ENCODE measurements at regions not wholly inside any gene's neighbourhood (a gene's known extent, or its start where the extent isn't known, plus 50 kb on each side); places are given as distances from the start of the nearest gene placed in this dataset.

- no peak for DNase-seq (ENCODE audit: low read depth in 4 of 4, low spot score in 1 of 4)
Observed at GRCh38 chr2:225156853-225157451, 114.7 kb upstream of the DOCK10 start.

DNA sequence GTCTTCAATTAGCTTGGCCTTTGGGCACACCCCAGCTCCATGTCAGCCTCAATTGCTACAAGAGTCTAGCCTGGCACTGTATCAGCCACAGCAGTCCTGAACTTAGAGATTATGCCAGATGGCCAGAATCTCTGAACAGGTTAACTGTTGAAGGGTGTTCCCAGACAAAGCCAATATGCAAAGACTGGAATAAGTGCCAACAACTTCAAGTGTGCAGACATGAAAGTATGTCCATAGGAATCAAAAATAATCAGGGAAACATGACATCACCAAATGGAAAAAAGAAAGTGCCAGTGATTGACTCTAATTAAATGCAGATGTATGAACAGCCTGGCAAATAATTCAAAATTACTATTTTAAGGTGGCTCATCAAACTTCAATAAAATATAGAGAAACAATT lies 98.5 kb upstream of the DOCK10 start:
- DNase-seq (ENCODE audit: low read depth in 4 of 4, low spot score in 1 of 4) = no peak

- DNase-seq (ENCODE audit: low read depth in 4 of 4, low spot score in 1 of 4) = no peak
Observed at GRCh38 chr2:225137971-225138370, 95.7 kb upstream of the DOCK10 start.

GRCh38 chr2:225136552-225136951 lies 94.3 kb upstream of the DOCK10 start:
- no peak for DNase-seq (ENCODE audit: low read depth in 4 of 4, low spot score in 1 of 4)

DNA sequence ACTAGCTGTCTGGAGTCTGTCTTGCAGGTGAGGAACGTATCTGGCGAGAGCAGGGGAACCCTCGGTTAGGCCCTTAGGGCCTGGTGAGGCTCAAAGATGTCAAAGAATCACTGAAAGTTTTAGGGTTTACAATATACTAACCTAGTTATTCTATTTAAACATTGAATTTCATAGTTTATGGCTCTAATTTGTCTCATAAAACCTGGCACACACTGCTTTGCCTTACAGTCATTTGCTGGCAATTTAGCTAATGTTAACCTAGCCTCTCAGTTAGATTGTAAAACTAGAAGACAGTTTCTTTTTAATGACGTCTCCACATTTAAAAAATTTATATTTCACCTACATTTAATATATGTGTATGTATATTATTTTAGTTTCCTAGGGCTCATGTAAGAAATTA lies 89.6 kb upstream of the DOCK10 start:
- DNase-seq (ENCODE audit: low read depth in 4 of 4, low spot score in 1 of 4) = no peak

DNA sequence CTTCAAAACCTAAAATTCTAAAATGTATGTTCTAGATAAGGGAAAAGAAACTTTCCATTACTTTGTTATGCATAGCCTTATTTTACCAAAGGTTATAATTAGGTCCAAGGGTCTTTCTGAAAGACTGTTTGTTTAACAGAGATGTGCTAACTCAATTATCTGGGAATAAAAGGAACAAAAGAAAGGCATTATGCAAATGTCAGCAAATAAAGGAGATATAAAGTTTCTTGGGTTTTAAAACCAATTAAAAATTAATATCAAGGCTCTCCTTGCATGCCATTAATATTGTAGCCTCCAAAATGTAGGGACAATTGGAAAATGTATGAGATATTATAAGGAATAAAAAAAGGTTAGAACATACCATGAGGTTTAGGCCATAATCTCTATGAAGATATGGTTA lies 87.8 kb upstream of the DOCK10 start:
- no peak for DNase-seq (ENCODE audit: low read depth in 4 of 4, low spot score in 1 of 4)

GRCh38 chr2:225124311-225125017 lies 82.2 kb upstream of the DOCK10 start:
- DNase-seq (ENCODE audit: low read depth in 4 of 4, low spot score in 1 of 4) = no peak

DNA sequence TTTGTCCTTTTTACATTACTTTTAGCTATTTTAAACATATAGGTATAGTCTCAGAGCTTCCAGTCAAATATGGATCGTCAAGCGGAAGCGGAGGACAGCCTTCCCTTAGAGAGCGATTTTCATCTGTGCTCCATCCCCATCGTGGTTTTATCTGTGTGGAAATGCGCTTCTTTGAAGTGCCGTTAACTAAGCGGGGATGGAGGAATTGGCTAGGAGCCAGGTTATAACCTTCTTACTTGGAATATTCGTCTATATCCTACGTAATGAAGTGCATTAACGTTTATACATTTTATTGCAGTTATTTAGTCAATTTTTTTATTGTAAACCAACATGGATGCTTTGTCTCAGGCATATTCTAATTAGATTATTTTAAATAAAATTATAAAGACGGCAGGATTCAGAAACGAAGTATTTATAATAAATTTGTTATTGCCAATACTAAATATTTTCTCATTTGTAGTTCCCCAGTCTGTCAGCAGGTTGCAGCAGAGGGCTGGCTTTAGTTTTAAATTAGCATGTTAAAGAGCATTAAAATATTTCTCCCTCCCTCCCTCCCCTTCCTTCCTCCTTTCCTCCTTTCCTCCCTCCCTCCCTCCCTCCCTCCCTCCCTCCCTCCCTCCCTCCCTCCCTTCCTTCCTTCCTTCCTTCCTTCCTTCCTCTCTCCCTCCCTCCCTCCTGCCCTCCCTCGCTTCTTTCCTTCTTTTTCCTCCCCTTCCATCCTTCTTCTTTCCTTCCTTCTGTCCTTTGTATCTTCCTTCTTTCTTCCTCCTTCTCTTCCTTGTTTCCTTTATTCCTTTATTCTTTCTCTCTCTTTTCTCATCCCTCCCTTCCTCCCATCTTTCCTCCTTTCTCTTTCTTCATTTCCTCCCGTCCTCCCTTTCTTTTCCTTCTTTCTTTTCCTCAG lies 80.6 kb upstream of the DOCK10 start:
- DNase-seq (ENCODE audit: low read depth in 4 of 4, low spot score in 1 of 4) = peak in 2 of 4 experiments; percentile 7 to 25

- DNase-seq (ENCODE audit: low read depth in 4 of 4, low spot score in 1 of 4) = no peak
Observed at GRCh38 chr2:225122007-225122406, 79.7 kb upstream of the DOCK10 start.

DNA sequence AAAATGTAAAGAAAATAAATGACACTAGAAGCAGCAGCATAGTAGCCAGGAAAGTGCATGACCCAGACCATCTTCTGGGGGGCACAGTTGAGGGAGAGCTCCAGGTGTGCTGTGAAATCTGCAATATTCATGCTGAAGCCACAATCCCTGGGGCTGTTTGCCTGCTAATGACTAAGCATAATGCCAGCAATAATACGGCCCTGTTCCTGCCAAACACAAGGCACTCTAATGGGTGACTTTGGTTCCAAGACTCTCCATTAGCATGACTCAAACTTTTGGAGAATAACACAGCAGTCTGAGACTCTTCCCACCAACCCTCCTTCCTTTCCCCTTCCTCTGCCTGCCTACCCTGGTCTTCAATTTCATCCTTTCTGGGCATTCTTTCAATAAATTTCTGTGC lies 77.9 kb upstream of the DOCK10 start:
- no peak for DNase-seq (ENCODE audit: low read depth in 4 of 4, low spot score in 1 of 4)

GRCh38 chr2:225117051-225117716 lies 74.9 kb upstream of the DOCK10 start:
- no peak for DNase-seq (ENCODE audit: low read depth in 4 of 4, low spot score in 1 of 4)

DNA sequence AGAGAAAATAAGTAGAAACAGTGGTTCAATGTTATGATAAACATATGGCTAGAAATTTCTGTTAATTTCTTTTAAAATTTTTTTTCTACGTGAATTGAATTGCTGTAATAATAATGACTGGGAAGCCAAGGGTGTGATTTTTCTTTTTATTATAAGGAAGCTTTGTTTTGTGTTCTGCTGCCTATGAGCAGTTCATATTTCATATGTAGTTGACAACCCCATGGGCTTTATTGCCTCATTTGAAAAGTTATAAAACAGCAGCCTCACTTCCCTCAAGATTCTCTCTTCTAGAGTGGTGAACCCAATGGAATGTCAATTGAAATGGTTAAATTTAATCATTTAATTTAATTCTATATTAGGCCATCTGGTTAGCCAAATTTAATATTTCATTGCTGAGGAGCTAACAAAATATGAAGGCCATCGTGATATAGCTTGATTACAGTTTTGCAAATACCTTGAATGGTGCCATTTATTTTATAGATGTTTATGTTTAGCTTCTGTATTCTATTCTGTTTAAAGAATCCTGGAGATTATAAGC lies 72.6 kb upstream of the DOCK10 start:
- DNase-seq (ENCODE audit: low read depth in 4 of 4, low spot score in 1 of 4) = no peak

GRCh38 chr2:225113371-225114015 lies 71.2 kb upstream of the DOCK10 start:
- DNase-seq (ENCODE audit: low read depth in 4 of 4, low spot score in 1 of 4) = no peak

DNA sequence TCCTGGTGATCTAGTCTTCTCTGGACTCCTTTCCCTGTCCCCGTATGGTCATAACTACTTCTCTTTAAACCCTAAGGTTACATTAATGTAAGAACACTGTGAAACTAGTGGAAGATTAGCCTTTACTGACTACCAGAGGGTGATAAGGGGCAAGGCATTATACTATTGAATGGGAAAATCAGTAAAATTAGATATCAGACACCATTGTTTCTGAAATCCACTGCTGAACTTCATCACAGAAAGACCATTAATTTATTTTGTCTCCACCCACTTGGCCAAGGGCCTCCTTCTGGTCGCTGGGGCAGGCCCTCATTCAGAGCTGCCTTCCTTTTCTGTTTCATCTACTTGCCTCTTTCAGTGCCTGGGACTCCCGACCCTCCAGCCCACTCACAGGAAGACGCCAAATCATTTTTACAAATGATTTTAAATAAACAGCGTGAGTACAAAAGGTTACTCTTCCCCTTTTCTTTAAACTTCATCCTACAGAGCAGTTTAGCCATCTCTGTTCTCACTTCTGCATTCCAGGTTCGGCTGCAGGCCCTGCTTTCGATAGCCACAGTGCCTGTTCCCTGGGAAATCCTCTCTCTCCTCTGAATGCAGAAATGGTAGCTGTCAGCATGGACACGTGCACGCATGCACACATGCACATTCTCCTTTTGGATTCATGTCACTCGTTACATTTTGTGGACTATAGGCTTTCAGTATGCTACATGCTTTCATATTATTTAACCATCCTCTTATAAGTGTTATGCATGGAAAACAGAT lies 70.3 kb upstream of the DOCK10 start:
- no peak for DNase-seq (ENCODE audit: low read depth in 4 of 4, low spot score in 1 of 4)

DNA sequence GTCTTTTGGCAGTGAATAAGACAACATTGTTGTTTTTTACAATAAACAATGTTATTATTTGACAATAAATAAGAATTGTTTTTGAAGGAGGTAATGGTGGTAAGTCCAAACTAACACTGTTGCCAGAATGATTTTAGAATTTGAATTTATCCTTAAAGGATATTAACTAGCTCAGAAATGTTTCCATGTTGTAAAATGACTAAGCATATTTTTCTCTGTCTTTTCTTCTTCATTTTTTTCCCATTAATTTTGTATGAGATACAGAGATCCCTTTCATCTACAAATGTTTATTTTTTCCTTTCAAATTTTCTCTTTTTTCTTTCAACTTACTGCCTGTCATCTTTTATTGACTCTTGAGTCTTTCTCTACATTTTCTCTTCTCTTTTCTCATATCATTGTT lies 66.5 kb upstream of the DOCK10 start:
- DNase-seq (ENCODE audit: low read depth in 4 of 4, low spot score in 1 of 4) = no peak

- DNase-seq (ENCODE audit: low read depth in 4 of 4, low spot score in 1 of 4) = no peak
Observed at GRCh38 chr2:225104971-225105370, 62.7 kb upstream of the DOCK10 start.

- no peak for DNase-seq (ENCODE audit: low read depth in 4 of 4, low spot score in 1 of 4)
Observed at GRCh38 chr2:225104321-225104720, 62.1 kb upstream of the DOCK10 start.

GRCh38 chr2:225103737-225104141 lies 61.5 kb upstream of the DOCK10 start:
- no peak for DNase-seq (ENCODE audit: low read depth in 4 of 4, low spot score in 1 of 4)

DNA sequence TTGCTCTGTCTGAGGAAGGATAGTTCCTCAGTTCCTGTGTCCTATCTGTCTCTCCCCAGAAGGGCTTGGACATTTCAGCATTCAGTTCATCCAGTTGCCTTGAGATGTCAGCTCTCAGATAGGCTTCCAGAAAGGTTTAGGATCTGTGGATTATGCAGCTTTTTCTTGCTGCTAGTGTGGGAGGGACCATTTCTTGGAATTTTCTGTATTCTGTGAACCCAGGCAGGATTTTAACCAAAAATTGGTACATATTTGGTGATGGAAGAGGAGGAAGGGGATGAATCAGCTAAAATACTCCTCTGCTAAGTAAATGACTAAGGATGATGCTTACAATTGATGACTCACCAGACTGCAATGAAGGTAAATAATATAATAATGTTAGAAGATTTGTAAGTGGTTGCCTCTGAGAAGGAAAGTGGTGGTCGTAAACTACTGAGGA lies 58.6 kb upstream of the DOCK10 start:
- DNase-seq (ENCODE audit: low read depth in 4 of 4, low spot score in 1 of 4) = no peak

DNA sequence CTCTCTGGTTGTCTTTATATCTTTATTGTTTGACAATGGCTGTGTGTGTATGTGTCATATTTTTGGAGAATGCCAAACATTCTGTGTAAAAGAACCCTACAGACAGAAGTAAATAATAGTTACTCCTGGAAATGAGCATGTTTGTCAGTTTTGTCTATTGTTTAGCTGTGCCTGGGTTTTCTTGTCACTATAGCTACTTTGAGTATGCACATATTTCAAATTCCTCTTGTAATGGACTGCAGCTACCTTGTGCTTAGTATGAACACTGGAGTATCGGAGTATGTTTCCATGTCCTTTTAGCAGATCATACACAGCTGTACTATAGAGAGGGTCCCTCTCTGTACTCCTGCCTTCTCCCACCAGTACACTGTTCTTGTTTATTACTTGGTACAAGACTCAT lies 58.0 kb upstream of the DOCK10 start:
- no peak for DNase-seq (ENCODE audit: low read depth in 4 of 4, low spot score in 1 of 4)

Data from stimulated activated CD4-positive, alpha-beta T cell treated with anti-CD3 and anti-CD28 coated beads, Interleukin-1b, Interleukin-23, amount 100 ng/mL, for 24 hours (primary cell).